Mucosa of rectum (tissue), 2 donors: ENCODE measurements at regions not wholly inside any gene's neighbourhood (a gene's known extent, or its start where the extent isn't known, plus 50 kb on each side); places are given as distances from the start of the nearest gene placed in this dataset.
"Not testable (repeated sequence)": the region's sequence is repeated elsewhere in the genome, so short reads cannot be mapped to it uniquely, and the experiment has no call there.

Source experiments
- H3K27ac ChIP-seq, 2 donors: one replicate each; pipeline ENCODE4 v1.7.0; 2013; ENCODE audit warnings: inconsistent platforms in 2 of 2, low read depth in 2 of 2, low read length in 2 of 2
- H3K27me3 ChIP-seq, 2 donors: one replicate each; pipeline ENCODE4 v1.7.0; 2013; ENCODE audit warnings: low read length in 2 of 2; ENCODE audit not compliant: control insufficient read depth in 2 of 2, insufficient read depth in 2 of 2
- H3K36me3 ChIP-seq, 2 donors: one replicate each; pipeline ENCODE4 v1.7.0; 2013; ENCODE audit warnings: low read length in 2 of 2; ENCODE audit not compliant: control insufficient read depth in 2 of 2, insufficient read depth in 2 of 2
- H3K4me1 ChIP-seq, 2 donors: one replicate each; pipeline ENCODE4 v1.7.0; 2013; ENCODE audit warnings: low read length in 2 of 2, mild to moderate bottlenecking in 1 of 2; ENCODE audit not compliant: control insufficient read depth in 2 of 2, insufficient read depth in 2 of 2
- H3K4me3 ChIP-seq, 2 donors: one replicate each; pipeline ENCODE4 v1.7.0; 2013; ENCODE audit warnings: low read length in 2 of 2
- H3K9ac ChIP-seq, 2 donors: one replicate each; pipeline ENCODE4 v1.7.0; 2013; ENCODE audit warnings: low read length in 2 of 2, low read depth in 1 of 2, mild to moderate bottlenecking in 1 of 2
- H3K9me3 ChIP-seq, 2 donors: one replicate each; pipeline ENCODE4 v1.7.0; 2013; ENCODE audit warnings: low read length in 2 of 2; ENCODE audit not compliant: control insufficient read depth in 2 of 2
- donor health status: healthy.
- donor health status: Normal muscosa, but diverticular disease.

DNA sequence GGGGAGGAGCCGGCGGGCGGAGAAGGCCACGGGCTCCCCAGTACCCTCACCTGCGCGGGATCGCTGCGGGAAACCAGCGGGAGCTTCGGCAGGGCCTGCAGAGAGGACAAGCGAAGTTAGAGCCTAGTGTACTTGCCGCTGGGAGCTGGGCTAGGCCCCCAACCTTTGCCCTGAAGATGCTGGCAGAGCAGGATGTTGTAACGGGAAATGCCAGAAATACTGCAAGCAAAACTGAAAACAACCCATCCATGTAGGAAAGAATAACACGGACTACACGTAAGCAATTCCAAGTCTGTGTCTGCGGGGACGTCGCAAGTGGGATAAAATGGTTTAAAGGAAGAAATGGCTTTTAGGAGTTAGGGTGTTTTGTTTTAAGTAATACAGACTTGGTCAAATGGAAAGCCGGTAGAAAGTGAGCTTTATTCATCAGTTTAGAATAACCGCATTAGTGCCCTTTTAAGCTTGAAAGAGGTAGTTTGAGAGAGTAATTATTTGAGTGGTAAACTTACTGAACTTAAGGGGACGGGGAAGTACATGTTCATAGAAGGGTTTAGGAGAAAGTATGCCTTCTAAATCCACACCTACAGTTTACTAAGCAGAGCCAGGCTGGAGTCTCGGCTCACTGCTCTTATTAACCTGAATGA is 121.3 kb upstream of the NIPA1 start:
- not testable (repeated sequence) for H3K9me3 ChIP-seq, H3K4me1 ChIP-seq, H3K36me3 ChIP-seq, H3K27me3 ChIP-seq
- Histone ChIP-seq H3K4me3 (peak overlapping the region; percentile 41 to 50), H3K9ac (peak overlapping the region in 1 of 2 donors; percentile 26), H3K27ac (peak overlapping the region; percentile 22 to 56)

DNA sequence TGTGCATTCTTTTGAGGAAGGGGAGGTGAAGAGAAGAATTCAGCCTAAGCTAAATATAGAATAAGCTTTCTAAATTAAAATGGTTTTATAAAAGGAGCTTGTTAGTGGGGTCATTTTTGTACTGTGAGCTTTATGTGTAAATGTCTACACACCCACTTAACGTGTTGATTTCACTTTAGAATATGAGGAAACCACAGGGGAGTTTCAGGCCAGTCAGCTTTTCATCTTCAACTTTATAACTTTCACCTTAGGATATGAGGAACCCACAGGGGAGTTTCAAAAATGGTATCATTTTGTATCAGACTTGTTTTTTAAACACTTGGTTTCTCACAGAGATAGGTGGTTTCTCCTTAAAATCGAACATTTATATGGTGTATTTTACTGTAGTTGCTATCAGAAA is 120.7 kb upstream of the NIPA1 start:
- H3K36me3 ChIP-seq, H3K27ac ChIP-seq, H3K27me3 ChIP-seq, H3K9me3 ChIP-seq, H3K4me1 ChIP-seq, H3K9ac ChIP-seq: not testable (repeated sequence)
- peak overlapping the region in 1 of 2 donors; percentile 41 for H3K4me3 ChIP-seq

DNA sequence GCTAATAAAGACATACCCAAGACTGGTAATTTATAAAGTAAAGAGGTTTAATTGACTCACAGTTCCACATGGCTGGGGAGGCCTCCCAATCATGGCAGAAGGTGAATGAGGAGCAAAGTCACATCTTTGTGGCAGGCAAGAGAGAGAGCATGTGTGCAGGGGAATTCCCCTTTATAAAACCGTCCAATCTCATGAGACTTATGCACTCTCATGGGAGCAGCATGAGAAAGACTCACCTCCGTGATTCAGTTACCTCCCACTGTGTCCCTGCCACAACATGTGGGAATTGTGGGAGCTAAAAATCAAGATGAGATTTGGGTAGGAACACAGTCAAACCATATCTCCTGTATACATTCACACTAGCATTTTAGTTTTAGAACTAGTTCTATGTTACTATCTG is 101.7 kb upstream of the NIPA1 start:
- H3K36me3 ChIP-seq, H3K4me3 ChIP-seq, H3K27ac ChIP-seq, H3K4me1 ChIP-seq, H3K27me3 ChIP-seq, H3K9me3 ChIP-seq, H3K9ac ChIP-seq: not testable (repeated sequence)

DNA sequence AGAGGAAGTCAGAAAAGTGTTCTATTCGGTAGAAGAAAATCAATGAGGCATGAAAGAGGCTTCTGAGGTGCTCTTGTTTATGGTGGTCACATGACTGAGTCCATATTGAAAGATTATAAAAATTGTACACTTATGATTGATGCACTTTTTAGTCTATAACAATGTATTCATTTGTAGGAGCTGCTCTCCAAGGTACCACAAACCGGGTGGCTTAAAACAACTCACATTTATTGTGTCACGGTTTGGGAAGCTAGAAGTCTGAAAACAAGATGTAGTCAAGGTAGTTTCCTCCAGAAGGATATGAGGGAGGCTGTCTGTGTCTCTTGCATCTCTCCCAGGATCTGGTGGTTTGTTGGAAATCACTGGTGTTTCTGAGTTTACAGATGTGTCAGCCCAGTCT is 86.6 kb upstream of the NIPA1 start:
- H3K36me3 ChIP-seq, H3K9me3 ChIP-seq, H3K4me3 ChIP-seq, H3K4me1 ChIP-seq, H3K9ac ChIP-seq, H3K27me3 ChIP-seq, H3K27ac ChIP-seq: not testable (repeated sequence)

DNA sequence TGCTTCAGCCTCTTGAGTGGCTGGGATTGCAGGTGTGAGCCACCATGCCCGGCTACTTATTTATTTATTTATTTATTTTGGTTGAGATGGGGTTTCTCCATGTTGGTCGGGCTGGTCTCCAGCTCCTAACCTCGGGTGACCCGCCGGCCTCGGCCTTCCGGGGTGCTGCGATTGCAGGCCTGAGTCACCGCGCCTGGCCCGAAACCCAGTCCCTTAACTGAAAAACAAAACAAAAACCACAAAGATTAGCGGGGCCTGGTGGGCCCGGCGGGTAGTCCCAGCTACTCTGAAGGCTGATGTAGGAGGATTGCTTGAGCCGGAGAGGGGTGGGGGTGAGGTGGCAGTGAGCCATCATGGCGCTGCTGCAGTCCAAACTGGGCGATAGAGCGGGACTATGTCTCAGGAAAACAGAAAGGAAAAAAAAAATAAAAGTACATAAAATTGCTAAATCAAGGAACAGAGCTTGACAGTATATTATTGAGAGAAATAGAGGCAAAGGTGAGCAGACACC is 75.6 kb upstream of the NIPA1 start:
- H3K36me3 ChIP-seq, H3K27ac ChIP-seq, H3K9me3 ChIP-seq, H3K27me3 ChIP-seq, H3K4me3 ChIP-seq, H3K9ac ChIP-seq, H3K4me1 ChIP-seq: not testable (repeated sequence)

DNA sequence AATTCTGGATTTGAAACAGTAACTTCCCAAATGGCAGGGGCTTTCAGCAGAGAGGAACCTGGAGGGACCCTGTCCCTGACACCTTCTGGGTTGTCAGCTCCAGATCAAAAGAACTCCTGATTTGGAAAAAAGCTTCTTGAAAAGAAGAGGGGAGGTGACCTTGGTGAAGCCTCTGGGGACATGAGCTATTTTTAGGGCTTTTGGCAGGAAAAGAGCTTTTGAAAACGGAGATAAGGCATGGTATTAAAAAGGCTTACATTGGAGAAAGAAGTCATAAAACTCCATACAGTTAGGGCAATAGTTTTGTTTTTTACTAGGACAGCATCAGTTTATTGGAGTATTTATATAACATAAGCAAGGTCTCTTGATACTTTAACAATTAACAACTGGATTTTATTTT is 72.5 kb upstream of the NIPA1 start:
- not testable (repeated sequence) for H3K9ac ChIP-seq, H3K9me3 ChIP-seq, H3K27me3 ChIP-seq, H3K4me1 ChIP-seq, H3K36me3 ChIP-seq, H3K27ac ChIP-seq, H3K4me3 ChIP-seq

DNA sequence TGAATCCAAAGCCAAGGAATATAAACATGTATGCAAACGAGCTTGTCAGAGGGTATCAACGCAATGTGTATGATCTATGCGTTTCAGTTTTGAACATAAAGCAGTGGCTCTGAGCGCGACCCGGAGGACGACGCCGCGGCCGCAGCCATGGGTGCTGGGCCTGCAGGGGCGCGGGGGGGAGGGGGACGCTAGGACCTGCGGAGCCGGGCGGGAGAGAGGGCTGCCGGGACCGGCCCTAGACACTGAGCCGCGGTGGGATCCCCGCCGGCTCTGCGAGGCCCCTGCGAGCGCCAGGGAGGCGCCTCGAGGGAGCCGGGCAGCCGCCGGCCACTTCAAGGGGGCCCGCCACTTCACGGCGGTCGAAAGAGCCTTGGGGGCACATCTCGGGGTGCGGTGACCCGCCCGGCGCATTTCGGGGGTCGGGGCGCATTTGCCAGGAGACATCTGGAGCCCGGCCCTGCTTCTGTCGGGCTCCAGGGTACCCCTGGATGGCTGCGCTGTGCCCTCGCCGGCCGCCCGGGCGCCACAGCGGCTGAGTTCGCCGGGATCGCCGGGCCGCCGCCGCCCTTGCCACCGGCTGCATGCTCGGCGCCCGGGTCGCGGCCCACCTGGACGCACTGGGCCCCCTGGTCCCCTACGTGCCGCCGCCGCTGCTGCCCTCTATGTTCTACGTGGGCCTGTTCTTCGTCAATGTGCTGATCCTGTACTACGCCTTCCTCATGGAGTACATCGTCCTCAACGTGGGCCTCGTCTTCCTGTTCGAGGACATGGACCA is 71.9 kb upstream of the NIPA1 start:
- H3K9me3 ChIP-seq, H3K36me3 ChIP-seq, H3K9ac ChIP-seq, H3K4me3 ChIP-seq, H3K27ac ChIP-seq, H3K4me1 ChIP-seq, H3K27me3 ChIP-seq: not testable (repeated sequence)

DNA sequence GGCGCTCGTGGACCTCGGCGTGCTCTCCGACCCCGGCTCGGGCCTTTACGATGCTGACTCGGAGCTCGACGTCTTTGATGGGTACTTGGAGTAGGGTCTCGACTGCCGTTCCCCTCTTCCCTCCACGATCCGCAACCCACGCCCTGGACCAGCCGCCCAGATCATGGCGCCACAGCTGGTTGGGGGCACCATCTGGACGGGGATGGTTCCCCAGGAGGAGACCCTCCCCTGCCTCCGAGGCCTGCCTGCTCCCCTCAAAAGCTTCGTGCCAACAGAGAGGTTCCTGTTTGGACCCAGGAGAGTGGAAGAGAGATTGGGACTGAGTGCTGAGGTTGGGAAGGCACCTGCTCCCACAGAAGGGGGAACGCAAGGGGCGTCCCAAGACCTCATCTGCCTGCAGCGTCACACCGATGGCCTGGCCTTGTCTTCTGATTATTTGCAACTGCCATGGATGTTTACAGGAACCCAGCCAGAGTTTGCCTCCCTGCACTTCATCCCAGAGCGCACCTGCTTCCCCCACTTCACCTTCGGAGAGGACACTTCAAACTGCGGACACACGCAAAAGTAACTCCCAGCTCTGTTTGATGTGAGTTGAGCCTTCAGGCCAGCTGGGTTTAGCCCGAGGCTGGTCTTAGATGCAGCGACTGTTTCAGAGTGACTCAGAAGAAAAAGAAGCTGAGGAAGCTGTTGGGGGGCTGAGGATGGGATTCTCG is 71.2 kb upstream of the NIPA1 start:
- not testable (repeated sequence) for H3K4me3 ChIP-seq, H3K36me3 ChIP-seq, H3K4me1 ChIP-seq, H3K27me3 ChIP-seq, H3K9ac ChIP-seq, H3K27ac ChIP-seq, H3K9me3 ChIP-seq

DNA sequence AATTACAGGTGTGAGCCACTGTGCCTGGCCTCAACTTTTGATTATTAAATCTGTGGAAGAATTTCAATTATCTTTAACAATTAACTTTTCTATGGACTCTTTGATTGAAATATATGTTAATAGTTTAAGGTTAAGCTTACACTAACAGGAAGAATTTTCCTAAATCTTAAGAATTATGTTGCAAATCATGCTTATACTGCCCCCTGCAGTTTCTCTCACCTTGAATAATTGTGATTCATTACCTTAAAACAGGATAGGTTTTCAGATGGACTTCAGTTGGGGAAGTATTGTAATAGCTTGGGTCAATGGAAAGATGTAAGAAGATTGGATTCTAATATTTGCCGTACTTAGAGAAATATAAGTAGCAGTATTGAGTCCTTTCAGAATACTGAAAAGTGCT is 66.5 kb upstream of the NIPA1 start:
- H3K4me3 ChIP-seq, H3K4me1 ChIP-seq, H3K9ac ChIP-seq, H3K36me3 ChIP-seq, H3K9me3 ChIP-seq, H3K27me3 ChIP-seq, H3K27ac ChIP-seq: not testable (repeated sequence)

DNA sequence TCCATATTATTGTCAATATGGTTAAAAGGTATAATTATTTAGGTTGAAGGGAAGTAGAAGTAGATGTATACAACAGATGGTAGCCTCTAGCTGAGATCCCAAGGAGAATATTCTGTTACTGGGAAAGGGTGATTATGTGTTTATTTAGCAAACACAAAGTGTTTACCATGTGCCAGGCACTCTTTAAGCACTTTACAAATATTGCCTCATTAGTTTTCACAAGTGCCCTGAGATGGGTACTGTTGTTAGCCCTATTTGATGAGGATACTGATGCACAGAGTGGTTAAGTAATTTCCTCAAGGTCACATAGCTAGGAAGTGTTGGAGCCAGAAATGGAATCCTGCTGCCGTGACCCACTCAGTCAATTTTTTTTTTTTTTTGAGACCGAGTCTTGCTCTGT is 60.3 kb upstream of the NIPA1 start:
- H3K4me3 ChIP-seq, H3K9ac ChIP-seq, H3K27ac ChIP-seq, H3K9me3 ChIP-seq, H3K36me3 ChIP-seq, H3K4me1 ChIP-seq, H3K27me3 ChIP-seq: not testable (repeated sequence)
